ENCODE measurements at regions not wholly inside any gene's neighbourhood (a gene's known extent, or its start where the extent isn't known, plus 50 kb on each side); places are given as distances from the start of the nearest gene placed in this dataset.

- no peaks in the 10 kb centered on the region for H3K27me3 Mint-ChIP-seq
- peaks cover 12% of the 10 kb centered on the region for H3K9me3 Mint-ChIP-seq (ENCODE audit: low read depth)
- no peak overlapping the region for H3K4me3 Mint-ChIP-seq
- H3K36me3 Mint-ChIP-seq, result no peaks in the 10 kb centered on the region
- H3K27ac Mint-ChIP-seq, result no peak overlapping the region
- H3K4me1 Mint-ChIP-seq (ENCODE audit: low read depth), result no peaks in the 10 kb centered on the region
Observed at GRCh38 chr16:6687593-6687992, 645.1 kb upstream of the RBFOX1 start.

- H3K4me1 Mint-ChIP-seq (ENCODE audit: low read depth), result no peaks in the 10 kb centered on the region
Observed at GRCh38 chr16:6684076-6684673, 648.5 kb upstream of the RBFOX1 start.

GRCh38 chr16:6682142-6682811, 650.4 kb upstream of the RBFOX1 start:
- H3K4me3 Mint-ChIP-seq, result no peak overlapping the region
- no peaks in the 10 kb centered on the region for H3K4me1 Mint-ChIP-seq (ENCODE audit: low read depth)
- H3K9me3 Mint-ChIP-seq (ENCODE audit: low read depth), result peaks cover 5% of the 10 kb centered on the region
- no peaks in the 10 kb centered on the region for H3K27me3 Mint-ChIP-seq
- H3K27ac Mint-ChIP-seq, result no peak overlapping the region
- H3K36me3 Mint-ChIP-seq, result no peaks in the 10 kb centered on the region

More at GRCh38 chr16:6684076-6684673, 648.5 kb upstream of the RBFOX1 start:
- H3K36me3 Mint-ChIP-seq, result no peaks in the 10 kb centered on the region
- H3K9me3 Mint-ChIP-seq (ENCODE audit: low read depth), result peaks cover 12% of the 10 kb centered on the region
- H3K4me3 Mint-ChIP-seq, result no peak overlapping the region
- no peak overlapping the region for H3K27ac Mint-ChIP-seq
- H3K27me3 Mint-ChIP-seq, result no peaks in the 10 kb centered on the region

GRCh38 chr16:6678586-6678985, 654.1 kb upstream of the RBFOX1 start:
- Mint-ChIP-seq H3K27me3 (peaks cover 1% of the 10 kb centered on the region), H3K4me3 (no peak overlapping the region), H3K4me1 (ENCODE audit: low read depth) (no peaks in the 10 kb centered on the region), H3K9me3 (ENCODE audit: low read depth) (no peaks in the 10 kb centered on the region), H3K27ac (no peak overlapping the region), H3K36me3 (peaks cover 2% of the 10 kb centered on the region)

GRCh38 chr16:6674071-6674470, 658.6 kb upstream of the RBFOX1 start:
- H3K4me1 Mint-ChIP-seq (ENCODE audit: low read depth), result no peaks in the 10 kb centered on the region
- no peak overlapping the region for H3K4me3 Mint-ChIP-seq
- H3K27me3 Mint-ChIP-seq, result peaks cover 1% of the 10 kb centered on the region
- peaks cover 2% of the 10 kb centered on the region for H3K36me3 Mint-ChIP-seq
- H3K9me3 Mint-ChIP-seq (ENCODE audit: low read depth), result peaks cover 3% of the 10 kb centered on the region
- H3K27ac Mint-ChIP-seq, result no peak overlapping the region

GRCh38 chr16:6672507-6672906, 660.1 kb upstream of the RBFOX1 start:
- no peak overlapping the region for H3K4me3 Mint-ChIP-seq
- no peak overlapping the region for H3K27ac Mint-ChIP-seq
- H3K9me3 Mint-ChIP-seq (ENCODE audit: low read depth), result peaks cover 3% of the 10 kb centered on the region
- peaks cover 1% of the 10 kb centered on the region for H3K27me3 Mint-ChIP-seq
- H3K4me1 Mint-ChIP-seq (ENCODE audit: low read depth), result no peaks in the 10 kb centered on the region
- H3K36me3 Mint-ChIP-seq, result peaks cover 2% of the 10 kb centered on the region

GRCh38 chr16:6667393-6667792, 665.3 kb upstream of the RBFOX1 start:
- H3K27ac Mint-ChIP-seq, result no peak overlapping the region
- peaks cover 3% of the 10 kb centered on the region for H3K9me3 Mint-ChIP-seq (ENCODE audit: low read depth)
- H3K36me3 Mint-ChIP-seq, result no peaks in the 10 kb centered on the region
- H3K27me3 Mint-ChIP-seq, result no peaks in the 10 kb centered on the region
- H3K4me3 Mint-ChIP-seq, result no peak overlapping the region
- H3K4me1 Mint-ChIP-seq (ENCODE audit: low read depth), result no peaks in the 10 kb centered on the region

GRCh38 chr16:6665126-6665525, 667.5 kb upstream of the RBFOX1 start:
- H3K9me3 Mint-ChIP-seq (ENCODE audit: low read depth), result no peaks in the 10 kb centered on the region
- no peaks in the 10 kb centered on the region for H3K36me3 Mint-ChIP-seq
- no peak overlapping the region for H3K27ac Mint-ChIP-seq
- no peak overlapping the region for H3K4me3 Mint-ChIP-seq
- no peaks in the 10 kb centered on the region for H3K4me1 Mint-ChIP-seq (ENCODE audit: low read depth)
- no peaks in the 10 kb centered on the region for H3K27me3 Mint-ChIP-seq

GRCh38 chr16:6663668-6664067, 669.0 kb upstream of the RBFOX1 start:
- H3K27me3 Mint-ChIP-seq, result no peaks in the 10 kb centered on the region
- no peak overlapping the region for H3K4me3 Mint-ChIP-seq
- H3K9me3 Mint-ChIP-seq (ENCODE audit: low read depth), result no peaks in the 10 kb centered on the region
- no peaks in the 10 kb centered on the region for H3K4me1 Mint-ChIP-seq (ENCODE audit: low read depth)
- no peaks in the 10 kb centered on the region for H3K36me3 Mint-ChIP-seq
- H3K27ac Mint-ChIP-seq, result no peak overlapping the region

- Mint-ChIP-seq H3K4me3 (no peak overlapping the region), H3K27ac (no peak overlapping the region), H3K36me3 (no peaks in the 10 kb centered on the region), H3K9me3 (ENCODE audit: low read depth) (no peaks in the 10 kb centered on the region), H3K27me3 (peaks cover 2% of the 10 kb centered on the region), H3K4me1 (ENCODE audit: low read depth) (no peaks in the 10 kb centered on the region)
Observed at GRCh38 chr16:6656760-6657159, 675.9 kb upstream of the RBFOX1 start.

- peaks cover 3% of the 10 kb centered on the region for H3K4me1 Mint-ChIP-seq (ENCODE audit: low read depth)
- H3K4me3 Mint-ChIP-seq, result no peak overlapping the region
- no peaks in the 10 kb centered on the region for H3K9me3 Mint-ChIP-seq (ENCODE audit: low read depth)
- H3K36me3 Mint-ChIP-seq, result no peaks in the 10 kb centered on the region
- H3K27me3 Mint-ChIP-seq, result peaks cover 5% of the 10 kb centered on the region
- H3K27ac Mint-ChIP-seq, result no peak overlapping the region
Observed at GRCh38 chr16:6646891-6647290, 685.8 kb upstream of the RBFOX1 start.

GRCh38 chr16:6645768-6646568, 686.7 kb upstream of the RBFOX1 start:
- Mint-ChIP-seq H3K4me3 (no peak overlapping the region), H3K27me3 (peaks cover 5% of the 10 kb centered on the region), H3K4me1 (ENCODE audit: low read depth) (peaks cover 3% of the 10 kb centered on the region), H3K27ac (no peak overlapping the region), H3K36me3 (no peaks in the 10 kb centered on the region), H3K9me3 (ENCODE audit: low read depth) (no peaks in the 10 kb centered on the region)

GRCh38 chr16:6644916-6645315, 687.7 kb upstream of the RBFOX1 start:
- H3K27me3 Mint-ChIP-seq, result peaks cover 4% of the 10 kb centered on the region

GRCh38 chr16:6643080-6643686, 689.5 kb upstream of the RBFOX1 start:
- Mint-ChIP-seq H3K27ac (no peak overlapping the region), H3K4me1 (ENCODE audit: low read depth) (peaks cover 3% of the 10 kb centered on the region)

More at GRCh38 chr16:6644916-6645315, 687.7 kb upstream of the RBFOX1 start:
- H3K4me1 Mint-ChIP-seq (ENCODE audit: low read depth), result peaks cover 3% of the 10 kb centered on the region
- no peaks in the 10 kb centered on the region for H3K9me3 Mint-ChIP-seq (ENCODE audit: low read depth)
- H3K4me3 Mint-ChIP-seq, result no peak overlapping the region
- no peak overlapping the region for H3K27ac Mint-ChIP-seq
- H3K36me3 Mint-ChIP-seq, result no peaks in the 10 kb centered on the region

GRCh38 chr16:6642271-6642670, 690.4 kb upstream of the RBFOX1 start:
- Mint-ChIP-seq H3K27me3 (peaks cover 4% of the 10 kb centered on the region), H3K36me3 (no peaks in the 10 kb centered on the region), H3K9me3 (ENCODE audit: low read depth) (no peaks in the 10 kb centered on the region), H3K4me3 (no peak overlapping the region), H3K27ac (no peak overlapping the region), H3K4me1 (ENCODE audit: low read depth) (peaks cover 3% of the 10 kb centered on the region)

More at GRCh38 chr16:6643080-6643686, 689.5 kb upstream of the RBFOX1 start:
- peaks cover 4% of the 10 kb centered on the region for H3K27me3 Mint-ChIP-seq
- H3K9me3 Mint-ChIP-seq (ENCODE audit: low read depth), result no peaks in the 10 kb centered on the region
- no peaks in the 10 kb centered on the region for H3K36me3 Mint-ChIP-seq
- H3K4me3 Mint-ChIP-seq, result no peak overlapping the region
